BJ (cell line): ENCODE measurements at regions not wholly inside any gene's neighbourhood (a gene's known extent, or its start where the extent isn't known, plus 50 kb on each side); places are given as distances from the start of the nearest gene placed in this dataset.

ENCODE experiments used
- CTCF ChIA-PET: fragments of 350-600 bp; formaldehyde crosslinking; extraction: SDS; loops from one replicate; lab custom pipeline; 2021; ENCODE audit warnings: antibody characterized with exemption, inconsistent platforms; lab: Yijun Ruan, JAX
- POLR2A ChIA-PET: fragments of 300-600 bp; sonication (Branson Sonifier 250); formaldehyde crosslinking; extraction: SDS; loops from one replicate; lab custom pipeline; 2021; ENCODE audit warnings: antibody characterized with exemption; lab: Charles Lee
- DNase-seq: peaks from one replicate; pipeline ENCODE4 v3.0.0-alpha.2; 2011; ENCODE audit warnings: low read depth
- H3K27me3 ChIP-seq: 2 replicates; pipeline ENCODE4 v1.6.0; 2011; ENCODE audit warnings: low read length; ENCODE audit not compliant: control insufficient read depth, insufficient read depth
- H3K36me3 ChIP-seq: 2 replicates; pipeline ENCODE4 v1.5.1; 2011; ENCODE audit warnings: low read length; ENCODE audit not compliant: control insufficient read depth, insufficient read depth
- H3K4me3 ChIP-seq: 2 replicates; pipeline ENCODE4 v1.5.1; 2011; ENCODE audit warnings: low read depth, mild to moderate bottlenecking, control low read depth, low read length
- TF ChIP-seq, protein P1 (sequence below): IDR thresholded peaks from 2 replicates; pipeline ENCODE4 v1.5.1; 2011; ENCODE audit warnings: low read depth, mild to moderate bottlenecking, control low read depth, inconsistent platforms, low read length, moderate library complexity; ENCODE audit not compliant: insufficient read depth

DNA sequence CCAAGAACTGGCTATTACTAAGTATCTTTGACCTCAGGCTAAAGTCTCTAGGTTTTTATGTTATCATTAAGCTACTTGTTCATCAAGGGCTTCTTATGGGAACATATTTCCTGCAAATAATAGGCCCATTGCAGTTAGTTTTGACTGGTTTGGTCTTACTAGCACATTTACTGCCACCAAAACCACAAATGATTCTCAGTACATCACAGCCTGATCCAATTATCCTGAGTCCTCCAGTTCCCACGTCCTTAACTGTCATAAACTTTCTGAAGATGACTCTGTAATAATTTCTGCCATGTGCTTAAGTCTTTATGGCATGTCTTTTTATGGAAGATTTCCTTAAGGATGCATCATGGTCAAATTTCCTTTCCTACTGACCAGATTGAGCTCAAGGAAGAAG is 123.3 kb upstream of the TANK start:
- POLR2A ChIA-PET = interaction anchor here (0.7 kb wide), 1 partner anchor 517 kb away, joined by 5 read pairs; no protein-coding TSS in a partner anchor
- 0 out of 2 replicates have a peak, but pooled peaks cover 1% of the 10 kb centered on the region for H3K27me3 ChIP-seq
- no peaks in the 10 kb centered on the region for H3K36me3 ChIP-seq
- peak; percentile 58 for DNase-seq
- CTCF ChIA-PET = interaction anchor here (1.2 to 1.4 kb wide), 2 partner anchors 26 to 32 kb away, joined by 3 to 4 read pairs; no protein-coding TSS in a partner anchor
- TF ChIP-seq, protein P1, sequence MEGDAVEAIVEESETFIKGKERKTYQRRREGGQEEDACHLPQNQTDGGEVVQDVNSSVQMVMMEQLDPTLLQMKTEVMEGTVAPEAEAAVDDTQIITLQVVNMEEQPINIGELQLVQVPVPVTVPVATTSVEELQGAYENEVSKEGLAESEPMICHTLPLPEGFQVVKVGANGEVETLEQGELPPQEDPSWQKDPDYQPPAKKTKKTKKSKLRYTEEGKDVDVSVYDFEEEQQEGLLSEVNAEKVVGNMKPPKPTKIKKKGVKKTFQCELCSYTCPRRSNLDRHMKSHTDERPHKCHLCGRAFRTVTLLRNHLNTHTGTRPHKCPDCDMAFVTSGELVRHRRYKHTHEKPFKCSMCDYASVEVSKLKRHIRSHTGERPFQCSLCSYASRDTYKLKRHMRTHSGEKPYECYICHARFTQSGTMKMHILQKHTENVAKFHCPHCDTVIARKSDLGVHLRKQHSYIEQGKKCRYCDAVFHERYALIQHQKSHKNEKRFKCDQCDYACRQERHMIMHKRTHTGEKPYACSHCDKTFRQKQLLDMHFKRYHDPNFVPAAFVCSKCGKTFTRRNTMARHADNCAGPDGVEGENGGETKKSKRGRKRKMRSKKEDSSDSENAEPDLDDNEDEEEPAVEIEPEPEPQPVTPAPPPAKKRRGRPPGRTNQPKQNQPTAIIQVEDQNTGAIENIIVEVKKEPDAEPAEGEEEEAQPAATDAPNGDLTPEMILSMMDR = no peak
- H3K4me3 ChIP-seq = no peak overlapping the region

DNA sequence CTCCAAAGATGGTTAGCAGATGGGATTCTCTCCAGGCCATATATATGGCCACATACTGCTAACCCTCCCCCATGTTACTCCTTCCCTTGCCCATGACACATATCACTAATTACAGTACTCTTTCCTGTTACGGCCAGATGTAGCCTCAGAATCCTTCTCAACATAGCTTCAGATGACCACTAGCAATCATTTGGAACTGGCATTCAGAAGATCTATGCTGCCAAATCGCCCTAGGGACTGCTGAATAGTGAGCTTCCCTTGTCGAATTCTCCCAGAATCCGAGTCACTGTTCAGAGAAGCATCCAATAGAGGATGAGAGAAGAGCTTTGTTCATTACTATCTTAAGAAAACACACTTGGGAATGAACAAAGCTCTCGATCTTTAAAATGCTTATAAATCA is 121.2 kb upstream of the TANK start:
- CTCF ChIA-PET = no interaction called here

DNA sequence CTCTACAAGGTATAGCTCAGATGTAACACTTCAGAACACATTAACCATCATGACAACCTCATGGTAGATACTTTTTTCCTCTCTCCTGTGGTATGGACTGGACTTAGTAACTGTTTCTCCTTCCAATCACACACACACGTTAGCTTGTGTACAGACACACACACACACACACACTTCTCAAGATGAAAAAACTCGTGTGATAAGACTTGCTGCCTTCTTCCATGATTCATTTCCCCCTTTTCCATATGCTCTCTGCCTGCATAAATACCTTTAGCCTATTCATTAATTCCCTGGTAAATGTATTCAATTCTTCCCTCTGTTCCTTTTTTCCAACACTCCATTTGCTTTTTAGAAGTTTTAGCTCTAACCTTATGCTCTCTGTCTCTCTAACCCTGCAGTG is 118.9 kb upstream of the TANK start:
- H3K4me3 ChIP-seq = no peak overlapping the region
- TF ChIP-seq, protein P1 = no peak
- DNase-seq = no peak
- 0 out of 2 replicates have a peak, but pooled peaks cover 1% of the 10 kb centered on the region for H3K27me3 ChIP-seq
- H3K36me3 ChIP-seq = no peaks in the 10 kb centered on the region
- CTCF ChIA-PET = interaction anchor here (5.2 kb wide), 1 partner anchor 22 kb away, joined by 21 read pairs; no protein-coding TSS in a partner anchor
- POLR2A ChIA-PET = no interaction called here

More for the DNA sequence above, 121.2 kb upstream of the TANK start:
- no peaks in the 10 kb centered on the region for H3K36me3 ChIP-seq
- no peak overlapping the region for H3K4me3 ChIP-seq
- POLR2A ChIA-PET = no interaction called here
- 0 out of 2 replicates have a peak, but pooled peaks cover 1% of the 10 kb centered on the region for H3K27me3 ChIP-seq
- no peak for DNase-seq
- TF ChIP-seq, protein P1 = no peak

DNA sequence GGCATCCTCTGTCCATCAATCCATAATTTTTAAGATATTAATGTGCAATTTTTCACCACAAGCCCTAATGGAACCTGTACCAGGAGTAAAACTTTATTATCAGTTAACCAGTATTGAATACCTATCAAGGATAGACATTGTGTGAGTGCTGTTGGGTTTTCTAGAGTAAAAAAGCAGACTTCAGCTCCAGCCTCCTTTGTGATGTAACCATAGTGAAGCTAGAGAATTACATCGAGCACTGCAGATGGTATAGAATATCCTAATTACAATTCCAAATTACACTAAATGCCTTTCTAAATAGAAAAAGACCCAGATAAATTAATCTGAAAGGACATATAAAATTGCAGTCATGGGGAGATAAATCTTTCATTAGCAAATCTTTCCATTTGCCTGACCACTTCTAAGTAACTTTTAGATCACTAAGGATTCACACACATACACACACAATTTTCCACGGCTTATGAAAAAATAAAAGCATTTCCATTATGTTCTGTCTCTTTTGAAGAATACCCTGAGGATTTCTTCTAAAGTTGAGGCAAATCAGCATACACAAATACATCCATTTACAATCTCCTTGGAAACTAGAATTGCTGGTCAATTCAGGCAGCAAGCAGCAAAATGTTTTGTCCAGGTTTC is 117.1 kb upstream of the TANK start:
- TF ChIP-seq, protein P1 = no peak
- no peak overlapping the region for H3K4me3 ChIP-seq
- H3K27me3 ChIP-seq = 0 out of 2 replicates have a peak, but pooled peaks cover 1% of the 10 kb centered on the region
- POLR2A ChIA-PET = no interaction called here
- no peaks in the 10 kb centered on the region for H3K36me3 ChIP-seq
- CTCF ChIA-PET = interaction anchor here (0.9 to 5.2 kb wide), 3 partner anchors 12 to 20 kb away, joined by 3 to 21 read pairs (median 3); no protein-coding TSS in a partner anchor
- DNase-seq = no peak

DNA sequence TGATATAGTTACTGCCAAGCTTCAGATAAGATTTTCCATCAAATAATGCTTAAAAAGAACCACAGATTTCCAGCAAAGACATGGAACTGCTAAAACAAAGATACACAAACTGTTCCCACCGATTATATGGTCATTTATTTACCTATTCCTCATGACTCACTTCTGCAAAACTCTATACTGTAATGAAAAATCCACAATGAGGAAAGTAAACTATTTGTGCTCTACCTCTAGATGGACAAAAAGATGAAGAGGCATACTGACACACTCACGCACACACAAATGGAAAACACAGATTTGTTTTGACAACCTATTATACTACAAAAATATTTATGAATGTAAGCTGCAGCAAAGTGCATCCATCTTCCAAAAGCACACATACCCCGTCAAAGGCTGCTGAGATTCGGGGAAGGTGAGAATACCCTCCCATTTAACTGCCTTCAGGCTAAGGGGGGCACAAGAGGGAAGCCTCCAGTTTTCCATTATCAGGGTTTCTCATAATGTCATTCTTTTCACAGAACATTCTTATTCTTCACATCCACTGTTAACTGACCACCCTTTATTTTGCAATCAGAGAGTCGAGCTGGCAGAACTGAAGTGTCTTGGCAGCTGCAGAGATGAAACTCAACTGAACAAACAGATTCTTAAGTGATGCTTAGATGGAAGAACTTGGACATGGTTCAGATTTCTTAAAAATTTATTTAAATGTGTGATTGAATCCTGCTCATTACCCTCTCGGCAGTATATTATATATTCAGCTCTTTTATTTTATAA is 115.9 kb upstream of the TANK start:
- Histone ChIP-seq H3K36me3 (no peaks in the 10 kb centered on the region), H3K27me3 (0 out of 2 replicates have a peak, but pooled peaks cover 1% of the 10 kb centered on the region), H3K4me3 (no peak overlapping the region)
- ChIA-PET POLR2A (no interaction called here), CTCF (interaction anchor here (1.2 to 5.2 kb wide), 3 partner anchors 10 to 19 kb away, joined by 3 to 21 read pairs (median 4); no protein-coding TSS in a partner anchor)
- DNase-seq = no peak
- TF ChIP-seq, protein P1 = no peak
